HPDE6-E6E7 (cell line): ENCODE measurements at regions not wholly inside any gene's neighbourhood (a gene's known extent, or its start where the extent isn't known, plus 50 kb on each side); places are given as distances from the start of the nearest gene placed in this dataset.

ENCODE experiments used
- DNase-seq: peaks from one replicate; pipeline ENCODE4 v3.0.0; 2011; ENCODE audit warnings: missing footprints; ENCODE audit errors: extremely low spot score

DNA sequence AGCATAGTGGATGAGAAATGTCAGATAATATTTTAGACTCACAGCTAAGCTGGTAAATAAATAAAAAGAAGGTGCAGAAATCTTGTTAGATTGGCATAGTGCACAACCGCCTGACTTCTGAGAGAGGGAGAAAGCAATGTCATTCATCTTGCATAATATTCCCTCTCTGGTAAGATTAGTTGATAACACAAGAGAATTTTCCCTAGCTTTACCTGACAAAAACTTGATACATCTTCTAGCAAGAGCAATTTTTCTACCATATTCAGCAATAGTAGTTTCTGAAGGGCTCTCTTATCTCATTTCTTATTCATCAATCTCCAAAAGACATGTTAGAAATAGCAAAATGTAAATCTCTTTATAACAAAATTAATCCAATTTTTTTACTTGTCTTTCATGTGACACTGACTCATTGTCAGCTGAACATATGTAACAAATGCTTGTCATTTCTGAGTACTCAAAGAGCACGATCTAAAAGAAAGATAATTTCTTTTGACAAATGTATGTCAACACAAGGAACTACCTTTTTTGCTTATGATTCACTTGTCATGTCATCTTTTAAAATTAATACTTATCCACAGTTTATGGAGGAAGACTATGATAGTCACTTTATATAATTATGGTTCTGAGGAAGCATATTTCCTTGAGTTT is 240.0 kb downstream of the ARAP2 start:
- DNase-seq = no peak

DNA sequence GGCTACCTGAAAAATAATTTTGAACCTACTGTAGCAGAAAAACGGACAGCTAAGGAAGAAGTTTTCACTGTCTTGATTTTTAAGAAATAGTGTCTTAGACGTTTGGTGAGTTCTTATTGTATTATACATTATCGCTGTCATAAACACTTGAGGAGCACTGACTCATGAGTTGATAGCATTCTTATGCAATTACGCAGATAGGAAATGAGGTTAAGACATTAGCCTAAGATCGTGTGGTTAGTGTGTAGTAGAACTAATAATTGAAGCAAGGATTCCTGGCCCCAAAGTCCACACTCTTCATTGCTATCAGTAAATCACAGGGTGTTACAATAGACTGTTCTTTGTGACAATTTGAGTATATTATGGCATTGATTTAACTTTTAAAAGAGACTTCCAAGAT is 238.1 kb downstream of the ARAP2 start:
- peak; percentile 32 for DNase-seq

DNA sequence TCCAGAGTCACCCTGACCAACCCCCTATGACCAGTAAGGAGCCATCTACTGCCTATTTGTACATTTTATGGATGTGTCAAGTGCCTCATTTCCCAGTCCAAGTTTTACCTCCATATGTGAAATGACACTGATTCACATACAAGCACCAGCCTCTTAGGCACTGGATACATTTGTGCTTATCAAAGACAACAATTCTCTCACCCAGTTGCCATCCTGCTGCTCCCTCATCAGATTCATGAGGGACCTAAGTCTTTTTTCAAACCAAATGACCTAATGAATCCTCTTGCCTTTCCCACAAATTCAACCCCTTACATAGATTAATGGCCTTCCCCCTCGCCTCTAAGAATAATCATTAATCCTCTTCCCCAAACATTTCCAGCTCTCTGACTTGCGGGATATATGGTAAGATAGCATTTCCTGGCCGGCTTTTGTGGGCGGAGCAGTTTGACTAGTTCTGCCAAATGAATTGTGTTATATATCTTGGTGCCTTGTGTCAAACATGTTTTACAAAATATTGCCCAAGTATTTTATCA is 233.9 kb downstream of the ARAP2 start:
- DNase-seq = no peak

DNA sequence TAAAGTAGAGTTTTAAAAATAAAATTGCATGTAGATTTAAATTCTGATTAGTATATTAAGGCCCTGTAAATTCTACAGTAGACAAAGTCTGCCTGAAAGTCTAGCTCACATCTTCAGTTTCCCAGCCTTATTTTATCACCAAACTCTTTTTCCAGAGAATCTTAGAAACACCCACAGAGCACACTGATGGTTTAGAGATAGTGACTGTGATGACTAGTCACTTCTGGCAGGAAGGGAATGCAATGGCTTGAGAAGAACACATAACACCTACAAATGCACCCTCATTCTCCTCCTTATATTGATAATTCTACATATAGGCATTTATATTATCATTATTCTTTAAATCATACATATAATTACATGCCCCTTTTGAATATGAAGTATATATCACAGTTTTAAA is 232.9 kb downstream of the ARAP2 start:
- no peak for DNase-seq

DNA sequence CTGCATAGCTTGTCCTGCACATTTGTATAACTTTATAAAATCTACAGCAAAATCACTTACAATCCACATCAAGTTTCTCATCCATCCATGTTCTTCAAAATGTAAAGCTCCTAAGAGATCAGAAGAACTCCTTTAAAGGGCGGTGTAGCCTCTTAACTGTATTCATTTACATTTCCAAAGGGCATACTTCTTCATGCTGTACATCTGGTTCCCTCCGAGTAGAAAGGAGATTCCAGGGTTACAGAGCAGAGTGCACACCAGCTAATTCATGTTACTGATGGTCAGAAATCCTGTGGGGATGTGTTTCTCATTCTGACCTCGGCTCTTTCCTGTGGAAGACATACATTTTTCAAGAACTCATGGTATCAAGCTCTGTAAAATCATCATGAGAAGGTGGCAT is 231.8 kb downstream of the ARAP2 start:
- DNase-seq = no peak

DNA sequence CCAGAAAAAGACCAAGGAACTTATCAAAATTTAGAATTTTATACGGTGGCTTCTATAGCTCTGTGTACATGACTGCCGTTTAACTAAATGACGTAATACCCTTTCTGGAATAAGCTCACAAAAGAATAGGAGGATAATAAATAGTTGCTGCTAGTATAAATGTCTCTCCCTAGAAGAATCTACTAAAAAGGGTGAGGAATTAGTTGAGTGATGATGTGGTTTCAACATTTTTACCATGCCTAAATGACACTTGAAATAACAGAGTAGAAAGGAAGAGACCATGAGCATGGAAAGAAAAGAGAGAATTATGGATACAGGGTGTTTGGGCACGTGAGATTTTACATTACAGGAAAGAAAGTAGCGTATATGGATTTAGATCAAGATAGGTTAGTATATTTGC is 231.1 kb downstream of the ARAP2 start:
- no peak for DNase-seq
